Gastroesophageal sphincter (tissue), 4 donors: ENCODE measurements at regions not wholly inside any gene's neighbourhood (a gene's known extent, or its start where the extent isn't known, plus 50 kb on each side); places are given as distances from the start of the nearest gene placed in this dataset.

Experiments used
- ATAC-seq: fragments of 150-250 bp; one replicate; pipeline ENCODE4 v1.9.1; 2016; ENCODE audit warnings: mild to moderate bottlenecking, moderate library complexity
- H3K27ac ChIP-seq, 4 donors: fragments of 200-600 bp; sonication (generic) in 3 of 4; 1 replicate in 3 of 4; 2 replicates in 1 of 4; pipeline ENCODE4 v1.5.1; 2016 to 2019
- H3K27me3 ChIP-seq: fragments of 200-600 bp; sonication (generic); one replicate; pipeline ENCODE4 v1.5.1; 2019
- H3K36me3 ChIP-seq, 2 donors: fragments of 200-600 bp; sonication (generic); one replicate each; pipeline ENCODE4 v1.5.1; 2019; ENCODE audit warnings: control low read depth in 1 of 2
- H3K4me1 ChIP-seq, 3 donors: fragments of 200-600 bp; sonication (generic); 1 replicate in 2 of 3; 2 replicates in 1 of 3; pipeline ENCODE4 v1.5.1; 2016 to 2019; ENCODE audit warnings: control low read depth in 2 of 3
- H3K4me3 ChIP-seq, 2 donors: fragments of 200-600 bp; sonication (generic); one replicate each; pipeline ENCODE4 v1.5.1; 2019; ENCODE audit warnings: mild to moderate bottlenecking in 1 of 2, moderate library complexity in 1 of 2
- H3K9me3 ChIP-seq, 3 donors: fragments of 200-600 bp; sonication (generic); one replicate each; pipeline ENCODE4 v1.5.1; 2017 to 2019; ENCODE audit warnings: control low read depth in 2 of 3
- CTCF ChIP-seq, 4 experiments: fragments of 200-600 bp in 2 of 4; fragments of 450-650 bp in 2 of 4; sonication (generic) in 1 of 4; IDR thresholded peaks; one replicate each; pipeline ENCODE4 v1.5.1; 2017 to 2019; ENCODE audit warnings: antibody characterized with exemption in 4 of 4, mild to moderate bottlenecking in 2 of 4, moderate library complexity in 2 of 4
- EP300 ChIP-seq: sonication (generic); formaldehyde crosslinking; IDR thresholded peaks from one replicate; pipeline ENCODE4 v1.6.1; 2017; ENCODE audit warnings: antibody characterized with exemption, mild to moderate bottlenecking
- POLR2A ChIP-seq, 2 donors: fragments of 450-650 bp; IDR thresholded peaks; one replicate each; pipeline ENCODE4 v1.6.1; 2017; ENCODE audit warnings: antibody characterized with exemption in 2 of 2, mild to moderate bottlenecking in 2 of 2, moderate library complexity in 1 of 2
- POLR2AphosphoS5 ChIP-seq: sonication (generic); formaldehyde crosslinking; IDR thresholded peaks from one replicate; pipeline ENCODE4 v1.6.1; 2017; ENCODE audit warnings: antibody characterized with exemption
- WGBS, 2 donors: methylation state at CpG; one replicate each; pipeline ENCODE4 v1.1.5; 2018; ENCODE audit warnings: low coverage in 1 of 2; 5-methylcytosine and 5-hydroxymethylcytosine counted together

GRCh38 chr17:71477356-71477755 lies 643.5 kb upstream of the SOX9 start:
- H3K9me3 ChIP-seq, result no peaks in the 10 kb centered on the region
- TF ChIP-seq EP300 (no peak), POLR2AphosphoS5 (no peak), POLR2A (IDR thresholded peaks at IDR 0.05) (no peak), CTCF (IDR thresholded peaks at IDR 0.05) (no peak)
- no peak overlapping the region for H3K4me3 ChIP-seq
- 60 to 65% methylated on average over 2 of the region's 2 CpGs for WGBS, 2 donors
- H3K27me3 ChIP-seq, result peaks cover 5% of the 10 kb centered on the region
- H3K4me1 ChIP-seq, result no peaks in the 10 kb centered on the region
- no peaks in the 10 kb centered on the region for H3K36me3 ChIP-seq
- ATAC-seq, result no peak
- no peak overlapping the region for H3K27ac ChIP-seq

- H3K36me3 ChIP-seq, result no peaks in the 10 kb centered on the region
- no peak for ATAC-seq
- H3K9me3 ChIP-seq, result no peaks in the 10 kb centered on the region
- WGBS, 2 donors, result 55 to 71% methylated on average over 3 of the region's 3 CpGs
- H3K27ac ChIP-seq, result no peak overlapping the region
- no peaks in the 10 kb centered on the region for H3K4me1 ChIP-seq
- H3K4me3 ChIP-seq, result no peak overlapping the region
- TF ChIP-seq CTCF (IDR thresholded peaks at IDR 0.05), result no peak
- TF ChIP-seq POLR2AphosphoS5, result no peak
- no peak for TF ChIP-seq EP300
- no peak for TF ChIP-seq POLR2A (IDR thresholded peaks at IDR 0.05)
- no peaks in the 10 kb centered on the region for H3K27me3 ChIP-seq
These were observed 640.7 kb upstream of the SOX9 start for GRCh38 chr17:71480099-71480498.

- no peaks in the 10 kb centered on the region for H3K36me3 ChIP-seq
- H3K27ac ChIP-seq, result no peak overlapping the region
- no peaks in the 10 kb centered on the region for H3K27me3 ChIP-seq
- ATAC-seq, result no peak
- WGBS, 2 donors, result 33 to 50% methylated on average over 1 of the region's 1 CpG
- no peaks in the 10 kb centered on the region for H3K4me1 ChIP-seq
- H3K4me3 ChIP-seq, result no peak overlapping the region
- H3K9me3 ChIP-seq, result no peaks in the 10 kb centered on the region
- no peak for TF ChIP-seq CTCF (IDR thresholded peaks at IDR 0.05)
These were observed 638.2 kb upstream of the SOX9 start for GRCh38 chr17:71482625-71483024.

GRCh38 chr17:71484546-71484945 lies 636.3 kb upstream of the SOX9 start:
- no peaks in the 10 kb centered on the region for H3K36me3 ChIP-seq
- no peaks in the 10 kb centered on the region for H3K4me1 ChIP-seq
- ATAC-seq, result no peak
- H3K9me3 ChIP-seq, result no peaks in the 10 kb centered on the region
- no peak overlapping the region for H3K27ac ChIP-seq
- no peak for TF ChIP-seq EP300
- no peak overlapping the region for H3K4me3 ChIP-seq
- no peaks in the 10 kb centered on the region for H3K27me3 ChIP-seq
- WGBS, 2 donors, result 40 to 69% methylated on average over 1 of the region's 1 CpG

- H3K36me3 ChIP-seq, result no peaks in the 10 kb centered on the region
- no peaks in the 10 kb centered on the region for H3K9me3 ChIP-seq
- WGBS, 2 donors, result 75% methylated on average over 2 of the region's 3 CpGs; no CpG with 5 or more reads in 1 of the 2 donors
- H3K27ac ChIP-seq, result no peak overlapping the region
- H3K27me3 ChIP-seq, result no peaks in the 10 kb centered on the region
- H3K4me1 ChIP-seq, result no peaks in the 10 kb centered on the region
- no peak overlapping the region for H3K4me3 ChIP-seq
- no peak for ATAC-seq
- TF ChIP-seq EP300, result no peak
- no peak for TF ChIP-seq CTCF (IDR thresholded peaks at IDR 0.05)
- TF ChIP-seq POLR2A (IDR thresholded peaks at IDR 0.05), result no peak
- no peak for TF ChIP-seq POLR2AphosphoS5
These were observed 635.4 kb upstream of the SOX9 start for GRCh38 chr17:71485426-71485825.

- TF ChIP-seq CTCF (IDR thresholded peaks at IDR 0.05), result no peak
- TF ChIP-seq POLR2AphosphoS5, result no peak
- H3K9me3 ChIP-seq, result no peaks in the 10 kb centered on the region
- H3K4me1 ChIP-seq, result no peaks in the 10 kb centered on the region
- H3K4me3 ChIP-seq, result no peak overlapping the region
- no peaks in the 10 kb centered on the region for H3K36me3 ChIP-seq
- H3K27ac ChIP-seq, result no peak overlapping the region
- no peaks in the 10 kb centered on the region for H3K27me3 ChIP-seq
- no peak for ATAC-seq
These were observed 634.6 kb upstream of the SOX9 start for GRCh38 chr17:71486261-71486660.
